H1 (cell line): ENCODE measurements at regions not wholly inside any gene's neighbourhood (a gene's known extent, or its start where the extent isn't known, plus 50 kb on each side); places are given as distances from the start of the nearest gene placed in this dataset.

ENCODE experiments used
- CTBP2 ChIP-seq: IDR thresholded peaks from 2 replicates; pipeline ENCODE4 v1.7.0; 2011; ENCODE audit warnings: borderline replicate concordance, mild to moderate bottlenecking, moderate library complexity, mixed read lengths, low read length; ENCODE audit not compliant: insufficient read depth, insufficient read length
- TAF1 ChIP-seq: IDR thresholded peaks from 2 replicates; pipeline ENCODE4 v1.6.1; 2011; ENCODE audit warnings: mild to moderate bottlenecking, low read depth, low read length

- TF ChIP-seq CTBP2 = no peak
- no peak for TF ChIP-seq TAF1
- TF ChIP-seq, all 59 proteins: peak for 0
Observed at GRCh38 chr3:59436164-59436958, 386.5 kb upstream of the CFAP20DC start (continued).
